HCT116 (cell line): ENCODE measurements at regions not wholly inside any gene's neighbourhood (a gene's known extent, or its start where the extent isn't known, plus 50 kb on each side); places are given as distances from the start of the nearest gene placed in this dataset.

ENCODE experiments used
- ATAC-seq: fragments of 200-7000 bp; cut with Tn5 transposase; 2 replicates; pipeline ENCODE4 v1.9.1; 2020; ENCODE audit warnings: mild to moderate bottlenecking, moderate library complexity
- BruUV-seq: library from RNA; stranded (reverse); fragments of 400-500 nt; replicated peaks from 2 replicates; lab custom pipeline; 2021; lab: Mats Ljungman, UMichigan
- CTCF ChIA-PET: fragments of 300-600 bp; sonication (Branson Sonifier 250); formaldehyde crosslinking; loops from one replicate; lab custom pipeline; 2021; ENCODE audit warnings: antibody characterized with exemption; lab: Charles Lee
- POLR2A ChIA-PET: fragments of 300-600, 350-600 bp; sonication (Branson Sonifier 250); formaldehyde crosslinking; loops from one replicate; lab custom pipeline; 2021; ENCODE audit warnings: antibody characterized with exemption; lab: Charles Lee
- RAD21 ChIA-PET, 2 experiments: fragments of 300-600 bp; sonication (Branson Sonifier 250); formaldehyde crosslinking; loops; one replicate each; lab custom pipeline; 2023; ENCODE audit warnings: low total read pairs in 2 of 2; ENCODE audit not compliant: uncharacterized antibody in 2 of 2, unreplicated experiment in 2 of 2, low non-redundant PET in 1 of 2; lab: Charles Lee
- DNase-seq: peaks from one replicate; pipeline ENCODE4 v3.0.0-alpha.2; 2010; ENCODE audit warnings: low read depth, low spot score
- H2AFZ ChIP-seq: fragments of 200-600 bp; shearing (Covaris generic), sonication (generic); 2 replicates; pipeline ENCODE4 v1.6.1; 2017; ENCODE audit warnings: low read depth, mixed run types, mixed read lengths, antibody characterized with exemption, low read length; ENCODE audit not compliant: poor library complexity, severe bottlenecking
- H3K27ac ChIP-seq: 2 replicates; pipeline ENCODE4 v1.5.1; 2012; ENCODE audit warnings: low read depth, low read length
- H3K27me3 ChIP-seq: fragments of 200-600 bp; sonication (generic); 2 replicates; pipeline ENCODE4 v1.6.1; 2016; ENCODE audit warnings: mixed run types, low read length, mixed read lengths; ENCODE audit not compliant: insufficient read depth
- H3K36me3 ChIP-seq, 2 experiments: fragments of 200-500 bp in 1 of 2; fragments of 200-600 bp in 1 of 2; sonication (Bioruptor generic) in 1 of 2; sonication (generic) in 1 of 2; 2 replicates each; pipeline versions ENCODE4 v1.5.1 to v1.6.1; 2014 to 2016; ENCODE audit warnings: low read length in 2 of 2, inconsistent platforms in 1 of 2, mixed read lengths in 1 of 2, mixed run types in 1 of 2; ENCODE audit not compliant: insufficient read depth in 2 of 2, control insufficient read depth in 1 of 2
- H3K4me1 ChIP-seq, 2 experiments: fragments of 200-600 bp in 1 of 2; sonication (generic) in 1 of 2; 2 replicates each; pipeline versions ENCODE4 v1.5.1 to v1.6.1; 2012 to 2017; ENCODE audit warnings: low read length in 2 of 2, inconsistent platforms in 1 of 2, mild to moderate bottlenecking in 1 of 2, mixed read lengths in 1 of 2, mixed run types in 1 of 2, moderate library complexity in 1 of 2; ENCODE audit not compliant: insufficient read depth in 2 of 2, control insufficient read depth in 1 of 2
- H3K4me2 ChIP-seq: fragments of 200-600 bp; sonication (generic); 2 replicates; pipeline ENCODE4 v1.6.1; 2017; ENCODE audit warnings: mixed run types, low read length, mixed read lengths
- H3K4me3 ChIP-seq, 2 experiments: fragments of 200-600 bp in 1 of 2; sonication (generic) in 1 of 2; replicated peaks in 1 of 2; 2 replicates each; pipeline ENCODE4 v1.5.1; 2011 to 2016; ENCODE audit warnings: low read length in 2 of 2, control low read depth in 1 of 2, low read depth in 1 of 2, mild to moderate bottlenecking in 1 of 2, mixed read lengths in 1 of 2, mixed run types in 1 of 2
- H3K79me2 ChIP-seq: fragments of 200-600 bp; sonication (generic); 2 replicates; pipeline ENCODE4 v1.6.1; 2017; ENCODE audit warnings: mild to moderate bottlenecking, mixed run types, low read length, moderate library complexity, mixed read lengths; ENCODE audit not compliant: insufficient read depth
- H3K9ac ChIP-seq: fragments of 200-600 bp; sonication (generic); 2 replicates; pipeline ENCODE4 v1.6.1; 2016; ENCODE audit warnings: low read length, mixed read lengths
- H3K9me2 ChIP-seq: fragments of 200-600 bp; sonication (generic), shearing (Covaris generic); 2 replicates; pipeline ENCODE4 v1.6.1; 2017; ENCODE audit warnings: mixed run types, mild to moderate bottlenecking, moderate library complexity; ENCODE audit not compliant: insufficient read depth
- H3K9me3 ChIP-seq, 2 experiments: fragments of 200-500 bp in 1 of 2; fragments of 200-600 bp in 1 of 2; sonication (Bioruptor generic) in 1 of 2; sonication (generic) in 1 of 2; 2 replicates each; pipeline ENCODE4 v1.6.1; 2014 to 2017; ENCODE audit warnings: low read length in 2 of 2, mixed read lengths in 2 of 2, inconsistent platforms in 1 of 2, low read depth in 1 of 2, mild to moderate bottlenecking in 1 of 2, mixed run types in 1 of 2, moderate library complexity in 1 of 2; ENCODE audit not compliant: control insufficient read depth in 1 of 2, insufficient read depth in 1 of 2
- H4K20me1 ChIP-seq: fragments of 200-600 bp; sonication (generic), shearing (Covaris generic); 2 replicates; pipeline ENCODE4 v1.6.1; 2017; ENCODE audit warnings: mixed run types, mild to moderate bottlenecking, moderate library complexity; ENCODE audit not compliant: insufficient read depth
- CBX3 ChIP-seq: IDR thresholded peaks from 2 replicates; pipeline ENCODE4 v1.6.1; 2012; ENCODE audit warnings: low read depth
- CEBPB ChIP-seq: IDR thresholded peaks from 2 replicates; pipeline ENCODE4 v1.6.1; 2012; ENCODE audit warnings: low read depth
- ELF1 ChIP-seq: IDR thresholded peaks from 2 replicates; pipeline ENCODE4 v1.6.1; 2012; ENCODE audit warnings: low read depth, borderline replicate concordance
- FOSL1 ChIP-seq: IDR thresholded peaks from 2 replicates; pipeline ENCODE4 v1.6.1; 2012; ENCODE audit warnings: low read depth
- POLR2A ChIP-seq: IDR thresholded peaks from 2 replicates; pipeline ENCODE4 v1.7.0; 2011; ENCODE audit warnings: borderline replicate concordance; ENCODE audit not compliant: insufficient read depth, insufficient read length; ENCODE audit errors: extremely low read depth
- SIN3A ChIP-seq: IDR thresholded peaks from 2 replicates; pipeline ENCODE4 v1.6.1; 2012; ENCODE audit warnings: low read depth
- SRF ChIP-seq: IDR thresholded peaks from 2 replicates; pipeline ENCODE4 v1.6.1; 2012; ENCODE audit warnings: low read depth
- TCF7L2 ChIP-seq: IDR thresholded peaks from 2 replicates; pipeline ENCODE4 v1.7.0; 2011; ENCODE audit warnings: borderline replicate concordance, inconsistent platforms; ENCODE audit not compliant: insufficient read depth, insufficient read length; ENCODE audit errors: extremely low read depth
- YY1 ChIP-seq: IDR thresholded peaks from 2 replicates; pipeline ENCODE4 v1.6.1; 2011; ENCODE audit warnings: low read length, low read depth, moderate library complexity, mild to moderate bottlenecking; ENCODE audit not compliant: insufficient replicate concordance; ENCODE audit errors: extremely low read depth
- ZBTB33 ChIP-seq: IDR thresholded peaks from 2 replicates; pipeline ENCODE4 v1.6.1; 2011; ENCODE audit warnings: mild to moderate bottlenecking, low read length, moderate library complexity; ENCODE audit not compliant: insufficient replicate concordance; ENCODE audit errors: extremely low read depth
- intact Hi-C: fragments of 100-400 bp; cut with micrococcal nuclease; formaldehyde crosslinking; loops from 2 replicates; pipeline ENCODE4 v1.10.0; 2022
- TF ChIP-seq, protein P1 (sequence below): IDR thresholded peaks from 2 replicates; pipeline ENCODE4 v1.6.1; 2012
- TF ChIP-seq, protein P2 (sequence below): IDR thresholded peaks from 2 replicates; pipeline ENCODE4 v1.6.1; 2012
- TF ChIP-seq, protein P3 (sequence below): IDR thresholded peaks from 2 replicates; pipeline ENCODE4 v1.6.1; 2012; ENCODE audit warnings: low read depth

DNA sequence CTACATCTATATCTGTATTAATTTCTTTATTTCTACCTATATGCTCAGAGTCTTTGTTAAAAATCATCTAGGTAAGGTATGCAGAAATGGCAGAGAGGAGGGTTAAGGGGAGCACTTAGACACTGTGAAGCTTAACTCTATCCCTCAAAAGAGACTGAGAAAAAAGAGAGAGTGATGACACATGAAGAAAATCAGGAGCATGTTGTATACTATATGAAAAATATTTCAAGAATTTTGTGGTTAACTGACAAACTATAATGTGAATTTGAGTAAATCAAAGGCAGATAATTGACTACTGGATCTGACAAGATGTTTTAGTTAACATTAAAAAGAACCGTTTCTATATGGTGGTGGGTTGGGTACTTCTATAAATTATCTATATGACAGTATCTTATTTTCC lies 1814.2 kb upstream of the SEL1L start:
- TF ChIP-seq SIN3A: no peak
- TF ChIP-seq TCF7L2: no peak
- no peak for TF ChIP-seq YY1
- TF ChIP-seq, protein P1, sequence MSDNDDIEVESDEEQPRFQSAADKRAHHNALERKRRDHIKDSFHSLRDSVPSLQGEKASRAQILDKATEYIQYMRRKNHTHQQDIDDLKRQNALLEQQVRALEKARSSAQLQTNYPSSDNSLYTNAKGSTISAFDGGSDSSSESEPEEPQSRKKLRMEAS: no peak
- TF ChIP-seq CBX3: no peak
- TF ChIP-seq ZBTB33: no peak
- TF ChIP-seq, all 23 proteins: peak for 0
- intact Hi-C loops: no loop called here
- H3K4me2 ChIP-seq: no peak overlapping the region
- no peak overlapping the region for H3K9ac ChIP-seq
- no peaks in the 10 kb centered on the region for H3K9me2 ChIP-seq
- H2AFZ ChIP-seq: no peak overlapping the region
- no peak overlapping the region for H3K27ac ChIP-seq
- no peak for ATAC-seq
- H3K27me3 ChIP-seq: no peaks in the 10 kb centered on the region
- ChIA-PET POLR2A (no interaction called here), CTCF (no interaction called here), RAD21 (no interaction called here)
- H3K9me3 ChIP-seq: peaks cover 0 to 14% of the 10 kb centered on the region in 2 experiments; a peak in 1 of 4 replicates
- H4K20me1 ChIP-seq: no peaks in the 10 kb centered on the region
- no peaks in the 10 kb centered on the region for H3K79me2 ChIP-seq
- no peaks in the 10 kb centered on the region for H3K4me1 ChIP-seq
- no peak overlapping the region for H3K4me3 ChIP-seq
- H3K36me3 ChIP-seq: no peaks in the 10 kb centered on the region
- no peak for DNase-seq
- BruUV-seq: no TSS peak

GRCh38 chr14:83355609-83356008 lies 1822.0 kb upstream of the SEL1L start:
- H3K36me3 ChIP-seq: no peaks in the 10 kb centered on the region
- ChIA-PET CTCF (no interaction called here), RAD21 (no interaction called here), POLR2A (no interaction called here)
- H4K20me1 ChIP-seq: no peaks in the 10 kb centered on the region
- no peak overlapping the region for H3K4me2 ChIP-seq
- TF ChIP-seq ELF1 (no peak), FOSL1 (no peak), CBX3 (no peak), POLR2A (no peak), ZBTB33 (no peak), CEBPB (no peak), SRF (no peak)
- TF ChIP-seq, protein P2, sequence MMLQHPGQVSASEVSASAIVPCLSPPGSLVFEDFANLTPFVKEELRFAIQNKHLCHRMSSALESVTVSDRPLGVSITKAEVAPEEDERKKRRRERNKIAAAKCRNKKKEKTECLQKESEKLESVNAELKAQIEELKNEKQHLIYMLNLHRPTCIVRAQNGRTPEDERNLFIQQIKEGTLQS: no peak
- TF ChIP-seq, protein P3, sequence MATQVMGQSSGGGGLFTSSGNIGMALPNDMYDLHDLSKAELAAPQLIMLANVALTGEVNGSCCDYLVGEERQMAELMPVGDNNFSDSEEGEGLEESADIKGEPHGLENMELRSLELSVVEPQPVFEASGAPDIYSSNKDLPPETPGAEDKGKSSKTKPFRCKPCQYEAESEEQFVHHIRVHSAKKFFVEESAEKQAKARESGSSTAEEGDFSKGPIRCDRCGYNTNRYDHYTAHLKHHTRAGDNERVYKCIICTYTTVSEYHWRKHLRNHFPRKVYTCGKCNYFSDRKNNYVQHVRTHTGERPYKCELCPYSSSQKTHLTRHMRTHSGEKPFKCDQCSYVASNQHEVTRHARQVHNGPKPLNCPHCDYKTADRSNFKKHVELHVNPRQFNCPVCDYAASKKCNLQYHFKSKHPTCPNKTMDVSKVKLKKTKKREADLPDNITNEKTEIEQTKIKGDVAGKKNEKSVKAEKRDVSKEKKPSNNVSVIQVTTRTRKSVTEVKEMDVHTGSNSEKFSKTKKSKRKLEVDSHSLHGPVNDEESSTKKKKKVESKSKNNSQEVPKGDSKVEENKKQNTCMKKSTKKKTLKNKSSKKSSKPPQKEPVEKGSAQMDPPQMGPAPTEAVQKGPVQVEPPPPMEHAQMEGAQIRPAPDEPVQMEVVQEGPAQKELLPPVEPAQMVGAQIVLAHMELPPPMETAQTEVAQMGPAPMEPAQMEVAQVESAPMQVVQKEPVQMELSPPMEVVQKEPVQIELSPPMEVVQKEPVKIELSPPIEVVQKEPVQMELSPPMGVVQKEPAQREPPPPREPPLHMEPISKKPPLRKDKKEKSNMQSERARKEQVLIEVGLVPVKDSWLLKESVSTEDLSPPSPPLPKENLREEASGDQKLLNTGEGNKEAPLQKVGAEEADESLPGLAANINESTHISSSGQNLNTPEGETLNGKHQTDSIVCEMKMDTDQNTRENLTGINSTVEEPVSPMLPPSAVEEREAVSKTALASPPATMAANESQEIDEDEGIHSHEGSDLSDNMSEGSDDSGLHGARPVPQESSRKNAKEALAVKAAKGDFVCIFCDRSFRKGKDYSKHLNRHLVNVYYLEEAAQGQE: no peak
- H3K9ac ChIP-seq: no peak overlapping the region
- H2AFZ ChIP-seq: no peak overlapping the region
- H3K4me1 ChIP-seq: no peaks in the 10 kb centered on the region
- intact Hi-C loops: no loop called here
- DNase-seq (no peak), ATAC-seq (no peak)
- peaks cover 10 to 16% of the 10 kb centered on the region in 2 experiments; a peak in 2 of 4 replicates for H3K9me3 ChIP-seq
- no peak overlapping the region for H3K27ac ChIP-seq
- no peaks in the 10 kb centered on the region for H3K79me2 ChIP-seq
- H3K4me3 ChIP-seq: no peak overlapping the region
- no TSS peak for BruUV-seq
- H3K27me3 ChIP-seq: no peaks in the 10 kb centered on the region
- H3K9me2 ChIP-seq: no peaks in the 10 kb centered on the region
